ENCODE measurements at regions not wholly inside any gene's neighbourhood (a gene's known extent, or its start where the extent isn't known, plus 50 kb on each side); places are given as distances from the start of the nearest gene placed in this dataset.
A peak's percentile ranks its signal among the peaks of the same experiment; 100 is the strongest.
"Not testable (repeated sequence)": the region's sequence is repeated elsewhere in the genome, so short reads cannot be mapped to it uniquely, and the experiment has no call there.

DNA sequence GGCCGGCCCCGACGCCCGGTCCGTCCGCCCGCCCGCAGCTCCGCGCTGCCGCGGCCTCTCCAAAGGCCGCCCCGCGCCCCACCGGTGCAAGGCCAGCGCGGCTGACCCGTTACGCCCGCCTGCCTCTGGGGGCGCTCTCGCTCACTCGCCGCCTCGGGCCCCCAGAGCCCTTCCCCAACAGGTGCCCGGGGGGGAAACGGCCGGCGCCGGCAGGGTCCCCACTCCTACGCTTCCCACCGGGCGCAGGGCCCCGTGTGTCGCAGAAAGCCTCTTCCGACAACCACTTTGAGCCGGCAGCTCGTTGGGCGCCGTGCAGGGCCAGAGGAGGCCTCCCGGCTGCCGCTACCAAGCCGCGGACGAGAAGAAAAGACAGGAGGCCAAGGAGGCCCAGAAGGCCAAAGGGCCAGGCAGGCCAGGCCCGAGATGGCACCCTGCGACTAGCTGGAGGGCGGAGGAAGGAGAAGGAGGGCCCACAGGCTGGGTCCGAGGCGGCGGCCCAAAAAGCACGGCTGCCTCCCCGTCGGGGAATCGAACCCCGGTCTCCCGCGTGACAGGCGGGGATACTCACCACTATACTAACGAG lies 64.9 kb upstream of the FCGR2A start:
- CTCF ChIA-PET: interaction anchor here (0.6 kb wide), 2 partner anchors 82 to 215 kb away, joined by 4 to 6 read pairs; partner anchors contain the start of gene TOMM40L
- Mint-ChIP-seq H3K27ac (ENCODE audit: unreplicated experiment) (peak overlapping the region; percentile 87), H3K36me3 (ENCODE audit: insufficient read depth, unreplicated experiment) (peaks cover 20% of the 10 kb centered on the region), H3K27me3 (ENCODE audit: unreplicated experiment) (peaks cover 37% of the 10 kb centered on the region), H3K4me1 (ENCODE audit: low read depth, unreplicated experiment) (no peaks in the 10 kb centered on the region), H3K9me3 (ENCODE audit: low read depth, unreplicated experiment) (peaks cover 2% of the 10 kb centered on the region), H3K4me3 (ENCODE audit: low read depth, unreplicated experiment) (peak overlapping the region; percentile 94)
- intact Hi-C loops (cut with micrococcal nuclease; ENCODE audit: unreplicated experiment): no loop called here
- DNase-seq: peak; percentile 87
- no TSS peak for BruUV-seq (replicated peaks)
- TF ChIP-seq, protein P1, sequence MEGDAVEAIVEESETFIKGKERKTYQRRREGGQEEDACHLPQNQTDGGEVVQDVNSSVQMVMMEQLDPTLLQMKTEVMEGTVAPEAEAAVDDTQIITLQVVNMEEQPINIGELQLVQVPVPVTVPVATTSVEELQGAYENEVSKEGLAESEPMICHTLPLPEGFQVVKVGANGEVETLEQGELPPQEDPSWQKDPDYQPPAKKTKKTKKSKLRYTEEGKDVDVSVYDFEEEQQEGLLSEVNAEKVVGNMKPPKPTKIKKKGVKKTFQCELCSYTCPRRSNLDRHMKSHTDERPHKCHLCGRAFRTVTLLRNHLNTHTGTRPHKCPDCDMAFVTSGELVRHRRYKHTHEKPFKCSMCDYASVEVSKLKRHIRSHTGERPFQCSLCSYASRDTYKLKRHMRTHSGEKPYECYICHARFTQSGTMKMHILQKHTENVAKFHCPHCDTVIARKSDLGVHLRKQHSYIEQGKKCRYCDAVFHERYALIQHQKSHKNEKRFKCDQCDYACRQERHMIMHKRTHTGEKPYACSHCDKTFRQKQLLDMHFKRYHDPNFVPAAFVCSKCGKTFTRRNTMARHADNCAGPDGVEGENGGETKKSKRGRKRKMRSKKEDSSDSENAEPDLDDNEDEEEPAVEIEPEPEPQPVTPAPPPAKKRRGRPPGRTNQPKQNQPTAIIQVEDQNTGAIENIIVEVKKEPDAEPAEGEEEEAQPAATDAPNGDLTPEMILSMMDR (IDR thresholded peaks at IDR 0.05; ENCODE audit: unreplicated experiment): peak; percentile 67

DNA sequence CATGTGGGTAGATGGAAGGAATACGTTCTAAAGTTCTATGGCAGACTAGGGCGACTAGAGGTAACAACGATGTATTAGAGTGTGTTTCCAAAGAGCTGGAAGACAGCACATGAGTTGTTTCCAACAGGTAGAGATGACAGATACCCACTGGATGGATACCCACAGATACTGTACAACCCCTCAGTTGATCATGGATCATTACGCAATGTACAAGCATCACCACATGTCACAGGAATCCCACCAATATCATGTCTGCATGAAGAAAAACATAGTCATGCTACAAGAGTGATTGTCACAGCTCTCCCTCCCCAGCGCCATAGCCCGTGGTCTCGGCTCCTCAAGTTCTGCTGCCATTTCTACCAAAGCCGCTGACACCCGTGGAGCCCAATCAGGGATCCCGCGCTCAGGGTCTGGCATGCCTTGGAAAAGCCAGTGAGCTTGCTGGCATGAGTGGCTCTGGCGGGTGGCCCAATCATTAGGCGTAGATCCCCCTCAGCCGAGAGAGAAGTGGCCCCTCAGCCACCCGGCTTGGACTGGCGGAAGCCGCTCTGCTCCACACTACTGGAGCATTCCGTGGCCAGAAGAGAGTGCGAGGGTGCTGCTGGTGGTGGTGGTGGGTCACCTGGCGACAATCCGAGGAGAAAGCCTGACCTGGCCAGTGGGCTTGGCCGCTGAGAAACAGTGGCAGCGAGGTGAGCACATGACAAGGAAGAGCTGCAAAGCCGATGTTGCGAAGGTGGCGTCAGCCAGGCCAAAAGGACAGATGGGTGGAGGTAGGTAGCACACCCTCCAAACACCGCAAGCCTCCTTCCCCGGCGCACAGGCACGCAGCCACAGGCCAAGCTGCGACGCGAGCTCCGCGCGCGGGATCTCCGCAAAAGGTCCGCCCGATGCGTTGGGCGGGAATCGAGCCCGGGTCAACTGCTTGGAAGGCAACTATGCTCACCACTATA lies 65.7 kb upstream of the FCGR2A start:
- intact Hi-C loops (cut with micrococcal nuclease; ENCODE audit: unreplicated experiment): no loop called here
- Mint-ChIP-seq H3K27ac (ENCODE audit: unreplicated experiment) (peak overlapping the region; percentile 37), H3K9me3 (ENCODE audit: low read depth, unreplicated experiment) (peaks cover 2% of the 10 kb centered on the region), H3K4me1 (ENCODE audit: low read depth, unreplicated experiment) (peaks cover 5% of the 10 kb centered on the region), H3K4me3 (ENCODE audit: low read depth, unreplicated experiment) (peak overlapping the region; percentile 94), H3K27me3 (ENCODE audit: unreplicated experiment) (peaks cover 37% of the 10 kb centered on the region), H3K36me3 (ENCODE audit: insufficient read depth, unreplicated experiment) (peaks cover 20% of the 10 kb centered on the region)
- BruUV-seq (replicated peaks): no TSS peak
- TF ChIP-seq, protein P1 (IDR thresholded peaks at IDR 0.05; ENCODE audit: unreplicated experiment): no peak
- CTCF ChIA-PET: interaction anchor here (0.6 kb wide), 2 partner anchors 81 to 214 kb away, joined by 4 to 6 read pairs; partner anchors contain the start of gene TOMM40L
- no peak for DNase-seq

DNA sequence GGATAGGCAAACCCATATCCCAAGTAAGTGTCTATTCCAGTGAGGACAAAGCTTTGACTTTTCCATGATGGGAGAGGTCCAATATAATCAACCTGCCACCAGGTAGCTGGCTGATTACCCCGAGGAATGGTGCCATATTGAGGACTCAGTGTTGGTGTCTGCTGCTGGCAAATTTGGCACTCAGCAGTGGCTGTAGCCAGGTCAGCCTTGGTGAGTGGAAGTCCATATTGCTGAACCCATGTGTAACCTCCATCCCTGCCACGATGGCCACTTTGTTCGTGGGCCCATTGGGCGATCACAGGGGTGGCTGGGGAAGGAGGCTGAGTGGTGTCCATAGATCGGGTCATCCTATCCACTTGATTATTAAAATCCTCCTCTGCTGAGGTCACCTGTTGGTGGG lies 65.5 kb upstream of the CFAP126 start:
- H3K4me1 Mint-ChIP-seq (ENCODE audit: low read depth, unreplicated experiment); H3K36me3 Mint-ChIP-seq (ENCODE audit: insufficient read depth, unreplicated experiment); H3K27ac Mint-ChIP-seq (ENCODE audit: unreplicated experiment); CTCF ChIA-PET; intact Hi-C loops (cut with micrococcal nuclease; ENCODE audit: unreplicated experiment); H3K4me3 Mint-ChIP-seq (ENCODE audit: low read depth, unreplicated experiment); BruUV-seq (replicated peaks); DNase-seq; H3K9me3 Mint-ChIP-seq (ENCODE audit: low read depth, unreplicated experiment): not testable (repeated sequence)
- peaks cover 43% of the 10 kb centered on the region for H3K27me3 Mint-ChIP-seq (ENCODE audit: unreplicated experiment)

DNA sequence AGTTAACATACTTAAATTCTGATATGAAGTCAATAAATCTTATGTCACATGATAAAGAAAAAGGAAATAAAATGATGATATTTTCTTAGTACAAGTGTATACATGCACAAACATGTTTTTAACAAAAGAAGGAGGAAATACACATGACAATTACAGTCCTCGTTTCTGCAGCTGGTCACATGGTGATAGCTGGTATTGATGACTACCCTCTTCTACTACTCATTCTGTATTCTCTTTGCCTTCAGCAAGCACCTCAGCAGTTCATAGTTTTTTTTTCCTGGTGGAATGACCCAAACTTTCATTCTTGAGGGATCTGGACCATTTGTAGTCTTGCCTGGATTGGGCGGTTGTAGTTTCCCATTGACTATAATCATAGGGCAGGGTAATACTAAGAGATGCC lies 64.4 kb upstream of the CFAP126 start:
- Mint-ChIP-seq H3K36me3 (ENCODE audit: insufficient read depth, unreplicated experiment) (no peaks in the 10 kb centered on the region), H3K4me1 (ENCODE audit: low read depth, unreplicated experiment) (peaks cover 8% of the 10 kb centered on the region), H3K4me3 (ENCODE audit: low read depth, unreplicated experiment) (no peak overlapping the region), H3K27ac (ENCODE audit: unreplicated experiment) (no peak overlapping the region), H3K27me3 (ENCODE audit: unreplicated experiment) (peaks cover 43% of the 10 kb centered on the region), H3K9me3 (ENCODE audit: low read depth, unreplicated experiment) (peaks cover 3% of the 10 kb centered on the region)
- BruUV-seq (replicated peaks): no TSS peak
- no peak for DNase-seq
- intact Hi-C loops (cut with micrococcal nuclease; ENCODE audit: unreplicated experiment): no loop called here
- CTCF ChIA-PET: no interaction called here
- TF ChIP-seq, protein P1 (IDR thresholded peaks at IDR 0.05; ENCODE audit: unreplicated experiment): no peak

Data from Calu3 (cell line).